ENCODE measurements at regions not wholly inside any gene's neighbourhood (a gene's known extent, or its start where the extent isn't known, plus 50 kb on each side); places are given as distances from the start of the nearest gene placed in this dataset.

GRCh38 chr13:106225126-106225525, 310.3 kb downstream of the EFNB2 start:
- no peak for TF ChIP-seq CTCF (conservative IDR thresholded peaks at IDR 0.05; ENCODE audit: low read depth, low read length)
- no peak overlapping the region for H3K4me3 ChIP-seq (ENCODE audit: low read length)
- no peak for DNase-seq (ENCODE audit: low read depth)

GRCh38 chr13:106220211-106220610, 315.3 kb downstream of the EFNB2 start:
- DNase-seq (ENCODE audit: low read depth), result no peak
- H3K4me3 ChIP-seq (ENCODE audit: low read length), result no peak overlapping the region
- no peak for TF ChIP-seq CTCF (conservative IDR thresholded peaks at IDR 0.05; ENCODE audit: low read depth, low read length)

GRCh38 chr13:106213028-106213757, 322.3 kb downstream of the EFNB2 start:
- no peak overlapping the region for H3K4me3 ChIP-seq (ENCODE audit: low read length)
- TF ChIP-seq CTCF (conservative IDR thresholded peaks at IDR 0.05; ENCODE audit: low read depth, low read length), result no peak
- DNase-seq (ENCODE audit: low read depth), result no peak

- no peak for DNase-seq (ENCODE audit: low read depth)
- no peak overlapping the region for H3K4me3 ChIP-seq (ENCODE audit: low read length)
Measured at GRCh38 chr13:106212386-106213010, 323.0 kb downstream of the EFNB2 start.

GRCh38 chr13:106210324-106210723, 325.1 kb downstream of the EFNB2 start:
- H3K4me3 ChIP-seq (ENCODE audit: low read length), result no peak overlapping the region
- no peak for DNase-seq (ENCODE audit: low read depth)
- TF ChIP-seq CTCF (conservative IDR thresholded peaks at IDR 0.05; ENCODE audit: low read depth, low read length), result no peak

More at GRCh38 chr13:106212386-106213010, 323.0 kb downstream of the EFNB2 start:
- TF ChIP-seq CTCF (conservative IDR thresholded peaks at IDR 0.05; ENCODE audit: low read depth, low read length), result no peak

- TF ChIP-seq CTCF (conservative IDR thresholded peaks at IDR 0.05; ENCODE audit: low read depth, low read length), result no peak
- DNase-seq (ENCODE audit: low read depth), result no peak
- no peak overlapping the region for H3K4me3 ChIP-seq (ENCODE audit: low read length)
Measured at GRCh38 chr13:106205871-106206270, 329.6 kb downstream of the EFNB2 start.

GRCh38 chr13:106197496-106197895, 338.0 kb downstream of the EFNB2 start:
- DNase-seq (ENCODE audit: low read depth), result no peak
- H3K4me3 ChIP-seq (ENCODE audit: low read length), result no peak overlapping the region
- no peak for TF ChIP-seq CTCF (conservative IDR thresholded peaks at IDR 0.05; ENCODE audit: low read depth, low read length)

All from retinal pigment epithelial cell (primary cell).